HEK293 (cell line): ENCODE measurements at regions not wholly inside any gene's neighbourhood (a gene's known extent, or its start where the extent isn't known, plus 50 kb on each side); places are given as distances from the start of the nearest gene placed in this dataset.

Experiments used
- CTCF ChIA-PET: fragments of 350-600 bp; formaldehyde crosslinking; extraction: SDS; loops from one replicate; lab custom pipeline; 2021; ENCODE audit warnings: antibody characterized with exemption; lab: Yijun Ruan, JAX
- POLR2A ChIA-PET: fragments of 300-600 bp; formaldehyde crosslinking; extraction: SDS; loops from one replicate; lab custom pipeline; 2020; ENCODE audit warnings: antibody characterized with exemption, inconsistent platforms; lab: Yijun Ruan, JAX
- H3K27ac ChIP-seq: fragments of 200-500 bp; sonication (Bioruptor generic); 2 replicates; pipeline ENCODE4 v1.5.1; 2014; ENCODE audit warnings: low read depth, low read length, control low read depth, inconsistent platforms; ENCODE audit errors: extremely low read depth
- H3K36me3 ChIP-seq, 2 experiments: fragments of 200-500 bp in 1 of 2; sonication (Bioruptor generic) in 1 of 2; 1 replicate in 1 of 2; 2 replicates in 1 of 2; pipeline ENCODE4 v1.5.1; 2014 to 2017; ENCODE audit warnings: inconsistent platforms in 2 of 2, low read length in 2 of 2; ENCODE audit not compliant: control insufficient read depth in 2 of 2, insufficient read depth in 1 of 2
- H3K4me1 ChIP-seq: fragments of 200-500 bp; sonication (Bioruptor generic); 2 replicates; pipeline ENCODE4 v1.5.1; 2014; ENCODE audit warnings: mild to moderate bottlenecking, low read length, inconsistent platforms; ENCODE audit not compliant: control insufficient read depth, insufficient read depth
- H3K4me3 ChIP-seq: 2 replicates; pipeline ENCODE4 v1.5.1; 2011; ENCODE audit warnings: low read depth, mild to moderate bottlenecking, control low read depth, low read length, moderate library complexity
- H3K9me3 ChIP-seq: fragments of 200-500 bp; sonication (Bioruptor generic); 2 replicates; pipeline ENCODE4 v1.5.1; 2014; ENCODE audit warnings: low read depth, low read length, inconsistent platforms; ENCODE audit not compliant: control insufficient read depth, insufficient read depth
- BCL6B ChIP-seq: fragments of 450-650 bp; formaldehyde crosslinking; IDR thresholded peaks from 2 replicates; pipeline ENCODE4 v1.5.1; 2017; ENCODE audit warnings: missing biosample characterization, missing genetic modification characterization
- GFI1B ChIP-seq: fragments of 450-650 bp; formaldehyde crosslinking; IDR thresholded peaks from 2 replicates; pipeline ENCODE4 v1.5.1; 2016; ENCODE audit warnings: missing biosample characterization, missing genetic modification characterization
- HIC1 ChIP-seq: fragments of 450-650 bp; formaldehyde crosslinking; IDR thresholded peaks from 2 replicates; pipeline ENCODE4 v1.5.1; 2016; ENCODE audit warnings: missing biosample characterization, missing genetic modification characterization
- PBX3 ChIP-seq: sonication (generic); formaldehyde crosslinking; IDR thresholded peaks from 2 replicates; pipeline ENCODE4 v1.8.1; 2022; ENCODE audit warnings: mild to moderate bottlenecking, moderate library complexity, missing genetic modification reagents
- PRDM4 ChIP-seq: fragments of 450-650 bp; formaldehyde crosslinking; IDR thresholded peaks from 2 replicates; pipeline ENCODE4 v1.5.1; 2017; ENCODE audit warnings: missing biosample characterization, missing genetic modification characterization
- SALL2 ChIP-seq: fragments of 450-650 bp; formaldehyde crosslinking; IDR thresholded peaks from 2 replicates; pipeline ENCODE4 v1.5.0; 2017; ENCODE audit warnings: missing biosample characterization, mild to moderate bottlenecking, missing genetic modification characterization, borderline replicate concordance
- SCRT2 ChIP-seq: fragments of 450-650 bp; formaldehyde crosslinking; IDR thresholded peaks from 2 replicates; pipeline ENCODE4 v1.5.1; 2016; ENCODE audit warnings: missing biosample characterization, missing genetic modification characterization
- ZBTB6 ChIP-seq: fragments of 450-650 bp; formaldehyde crosslinking; IDR thresholded peaks from 2 replicates; pipeline ENCODE4 v1.5.1; 2017; ENCODE audit warnings: missing biosample characterization, missing genetic modification characterization
- ZFP3 ChIP-seq: fragments of 450-650 bp; formaldehyde crosslinking; IDR thresholded peaks from 2 replicates; pipeline ENCODE4 v1.5.1; 2016; ENCODE audit warnings: low read depth, missing biosample characterization, missing genetic modification characterization
- ZFP41 ChIP-seq: fragments of 450-650 bp; formaldehyde crosslinking; IDR thresholded peaks from 2 replicates; pipeline ENCODE4 v1.5.1; 2016; ENCODE audit warnings: missing biosample characterization, missing genetic modification characterization, borderline replicate concordance
- ZNF133 ChIP-seq: fragments of 450-650 bp; formaldehyde crosslinking; IDR thresholded peaks from 2 replicates; pipeline ENCODE4 v1.5.1; 2016; ENCODE audit warnings: missing biosample characterization, missing genetic modification characterization
- ZNF140 ChIP-seq: fragments of 450-650 bp; formaldehyde crosslinking; IDR thresholded peaks from 2 replicates; pipeline ENCODE4 v1.5.1; 2016; ENCODE audit warnings: missing biosample characterization, missing genetic modification characterization
- ZNF146 ChIP-seq: fragments of 450-650 bp; formaldehyde crosslinking; IDR thresholded peaks from 2 replicates; pipeline ENCODE4 v1.5.1; 2016; ENCODE audit warnings: missing biosample characterization, missing genetic modification characterization
- ZNF16 ChIP-seq: fragments of 450-650 bp; formaldehyde crosslinking; IDR thresholded peaks from 2 replicates; pipeline ENCODE4 v1.5.1; 2016; ENCODE audit warnings: low read depth, missing biosample characterization, missing genetic modification characterization
- ZNF2 ChIP-seq: fragments of 450-650 bp; formaldehyde crosslinking; IDR thresholded peaks from 2 replicates; pipeline ENCODE4 v1.5.1; 2016; ENCODE audit warnings: missing biosample characterization, missing genetic modification characterization
- ZNF211 ChIP-seq: fragments of 450-650 bp; formaldehyde crosslinking; IDR thresholded peaks from 2 replicates; pipeline ENCODE4 v1.5.1; 2016; ENCODE audit warnings: low read depth, missing biosample characterization, missing genetic modification characterization
- ZNF24 ChIP-seq: fragments of 450-650 bp; formaldehyde crosslinking; IDR thresholded peaks from 2 replicates; pipeline ENCODE4 v1.5.1; 2016; ENCODE audit warnings: missing biosample characterization, missing genetic modification characterization
- ZNF37A ChIP-seq: fragments of 450-650 bp; IDR thresholded peaks from 2 replicates; pipeline ENCODE4 v1.5.1; 2018; ENCODE audit warnings: missing biosample characterization, missing genetic modification characterization
- ZNF776 ChIP-seq: fragments of 450-650 bp; formaldehyde crosslinking; IDR thresholded peaks from 2 replicates; pipeline ENCODE4 v1.5.0; 2017; ENCODE audit warnings: missing biosample characterization, missing genetic modification characterization, borderline replicate concordance
- ZSCAN23 ChIP-seq: fragments of 450-650 bp; formaldehyde crosslinking; IDR thresholded peaks from 2 replicates; pipeline ENCODE4 v1.5.1; 2016; ENCODE audit warnings: missing biosample characterization, missing genetic modification characterization
- TF ChIP-seq, protein P1 (sequence below): fragments of 450-650 bp; formaldehyde crosslinking; IDR thresholded peaks from 2 replicates; pipeline ENCODE4 v1.5.0; 2017; ENCODE audit warnings: missing biosample characterization, missing genetic modification characterization, borderline replicate concordance
- TF ChIP-seq, protein P2 (sequence below): fragments of 450-650 bp; formaldehyde crosslinking; IDR thresholded peaks from 2 replicates; pipeline ENCODE4 v1.5.1; 2016; ENCODE audit warnings: missing biosample characterization, missing genetic modification characterization

DNA sequence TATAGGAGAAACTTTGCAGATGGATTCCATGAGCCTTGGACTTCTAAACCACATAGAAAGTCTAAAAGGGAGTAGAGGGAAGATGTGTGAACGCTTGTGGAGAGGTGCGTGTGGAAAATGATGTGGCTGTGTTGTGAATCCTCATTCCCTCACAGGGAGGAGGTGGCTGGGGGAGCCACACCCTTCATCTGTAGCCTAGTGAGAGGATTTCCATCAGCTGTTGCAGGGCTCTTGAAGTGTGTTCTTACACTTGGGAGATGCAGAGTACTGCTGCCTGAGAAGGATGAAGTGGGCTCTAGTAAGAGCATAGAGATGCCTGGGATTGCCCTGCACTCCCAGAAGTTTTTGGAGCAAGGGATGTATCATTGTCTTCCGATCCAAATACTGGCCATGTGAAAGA lies 279.6 kb downstream of the QKI start (continued):
- TF ChIP-seq HIC1 (tag by site-specific recombination) = no peak
- TF ChIP-seq ZNF2 = no peak
- no peak for TF ChIP-seq BCL6B
- TF ChIP-seq SALL2 (tag by site-specific recombination) = no peak
- no peak for TF ChIP-seq ZNF140
- TF ChIP-seq PBX3 (CRISPR knock-in tag) = no peak

DNA sequence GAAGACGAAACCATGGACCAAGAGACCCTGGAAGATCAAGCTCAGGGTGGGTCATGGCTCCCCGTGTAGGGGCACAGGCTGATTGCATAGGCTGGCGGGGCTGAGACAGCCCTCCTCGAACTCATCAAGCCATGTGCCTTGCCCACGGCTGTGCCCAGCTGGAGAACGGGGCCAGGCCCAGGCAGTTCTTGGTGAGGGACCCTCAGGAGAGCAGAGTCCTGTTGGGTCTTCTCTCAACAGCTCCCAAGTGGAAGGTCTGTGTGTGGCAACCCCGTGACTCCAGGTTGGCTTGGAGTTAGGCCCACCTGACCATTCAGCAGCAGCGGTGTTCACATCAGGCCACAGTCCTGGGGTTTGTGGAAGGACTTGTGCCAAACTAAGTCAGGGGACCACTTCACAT lies 276.5 kb downstream of the QKI start:
- POLR2A ChIA-PET = no interaction called here
- CTCF ChIA-PET = interaction anchor here (0.6 to 0.8 kb wide), 2 partner anchors 146 to 658 kb away, joined by 3 read pairs; no protein-coding TSS in a partner anchor

GRCh38 chr6:163688739-163689362 lies 274.3 kb downstream of the QKI start:
- H3K9me3 ChIP-seq = no peaks in the 10 kb centered on the region
- no peaks in the 10 kb centered on the region for H3K4me1 ChIP-seq
- ChIA-PET POLR2A (no interaction called here), CTCF (no interaction called here)
- no peak overlapping the region for H3K4me3 ChIP-seq
- H3K27ac ChIP-seq = no peak overlapping the region
- H3K36me3 ChIP-seq = no peaks in the 10 kb centered on the region
- TF ChIP-seq, protein P1, sequence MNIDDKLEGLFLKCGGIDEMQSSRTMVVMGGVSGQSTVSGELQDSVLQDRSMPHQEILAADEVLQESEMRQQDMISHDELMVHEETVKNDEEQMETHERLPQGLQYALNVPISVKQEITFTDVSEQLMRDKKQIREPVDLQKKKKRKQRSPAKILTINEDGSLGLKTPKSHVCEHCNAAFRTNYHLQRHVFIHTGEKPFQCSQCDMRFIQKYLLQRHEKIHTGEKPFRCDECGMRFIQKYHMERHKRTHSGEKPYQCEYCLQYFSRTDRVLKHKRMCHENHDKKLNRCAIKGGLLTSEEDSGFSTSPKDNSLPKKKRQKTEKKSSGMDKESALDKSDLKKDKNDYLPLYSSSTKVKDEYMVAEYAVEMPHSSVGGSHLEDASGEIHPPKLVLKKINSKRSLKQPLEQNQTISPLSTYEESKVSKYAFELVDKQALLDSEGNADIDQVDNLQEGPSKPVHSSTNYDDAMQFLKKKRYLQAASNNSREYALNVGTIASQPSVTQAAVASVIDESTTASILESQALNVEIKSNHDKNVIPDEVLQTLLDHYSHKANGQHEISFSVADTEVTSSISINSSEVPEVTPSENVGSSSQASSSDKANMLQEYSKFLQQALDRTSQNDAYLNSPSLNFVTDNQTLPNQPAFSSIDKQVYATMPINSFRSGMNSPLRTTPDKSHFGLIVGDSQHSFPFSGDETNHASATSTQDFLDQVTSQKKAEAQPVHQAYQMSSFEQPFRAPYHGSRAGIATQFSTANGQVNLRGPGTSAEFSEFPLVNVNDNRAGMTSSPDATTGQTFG (tag by site-specific recombination) = no peak
- TF ChIP-seq ZFP41 (tag by site-specific recombination) = no peak
- TF ChIP-seq ZNF133 (tag by site-specific recombination) = no peak
- no peak for TF ChIP-seq ZNF24
- TF ChIP-seq GFI1B (tag by site-specific recombination) = no peak
- no peak for TF ChIP-seq ZNF211 (tag by site-specific recombination)
- TF ChIP-seq PRDM4 = no peak

More for the DNA sequence above, 276.5 kb downstream of the QKI start:
- Histone ChIP-seq H3K4me1 (no peaks in the 10 kb centered on the region), H3K9me3 (no peaks in the 10 kb centered on the region), H3K36me3 (no peaks in the 10 kb centered on the region), H3K27ac (no peak overlapping the region), H3K4me3 (no peak overlapping the region)
- no peak for TF ChIP-seq ZNF776
- TF ChIP-seq ZNF37A (tag by site-specific recombination) = no peak
- no peak for TF ChIP-seq ZSCAN23 (tag by site-specific recombination)
- no peak for TF ChIP-seq ZNF16 (tag by site-specific recombination)
- no peak for TF ChIP-seq ZBTB6 (tag by site-specific recombination)
- TF ChIP-seq, protein P2, sequence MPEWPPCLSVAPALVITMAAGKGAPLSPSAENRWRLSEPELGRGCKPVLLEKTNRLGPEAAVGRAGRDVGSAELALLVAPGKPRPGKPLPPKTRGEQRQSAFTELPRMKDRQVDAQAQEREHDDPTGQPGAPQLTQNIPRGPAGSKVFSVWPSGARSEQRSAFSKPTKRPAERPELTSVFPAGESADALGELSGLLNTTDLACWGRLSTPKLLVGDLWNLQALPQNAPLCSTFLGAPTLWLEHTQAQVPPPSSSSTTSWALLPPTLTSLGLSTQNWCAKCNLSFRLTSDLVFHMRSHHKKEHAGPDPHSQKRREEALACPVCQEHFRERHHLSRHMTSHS (tag by site-specific recombination) = no peak
- no peak for TF ChIP-seq ZFP3
- no peak for TF ChIP-seq SCRT2
- TF ChIP-seq ZNF146 (tag by site-specific recombination) = no peak
